OCI-LY1 (cell line): ENCODE measurements at regions not wholly inside any gene's neighbourhood (a gene's known extent, or its start where the extent isn't known, plus 50 kb on each side); places are given as distances from the start of the nearest gene placed in this dataset.
"Not testable (repeated sequence)": the region's sequence is repeated elsewhere in the genome, so short reads cannot be mapped to it uniquely, and the experiment has no call there.

ENCODE experiments used
- H2AFZ ChIP-seq: fragments of 200-600 bp; sonication (generic), shearing (Covaris generic); 2 replicates; pipeline ENCODE4 v1.6.0; 2014; ENCODE audit warnings: antibody characterized with exemption, mild to moderate bottlenecking, low read length
- H3F3A ChIP-seq: fragments of 200-600 bp; sonication (generic), shearing (Covaris generic); 2 replicates; pipeline ENCODE4 v1.6.0; 2014; ENCODE audit warnings: mild to moderate bottlenecking, antibody characterized with exemption, low read length, moderate library complexity; ENCODE audit not compliant: insufficient read depth
- H3K27ac ChIP-seq: fragments of 200-600 bp; sonication (generic); 2 replicates; pipeline ENCODE4 v1.5.1; 2014; ENCODE audit warnings: low read length, mixed run types, mild to moderate bottlenecking, low read depth; ENCODE audit not compliant: poor library complexity, severe bottlenecking
- H3K27me3 ChIP-seq: fragments of 200-600 bp; sonication (generic); 2 replicates; pipeline ENCODE4 v1.6.0; 2014; ENCODE audit warnings: antibody characterized with exemption, mild to moderate bottlenecking, low read length, moderate library complexity; ENCODE audit not compliant: insufficient read depth
- H3K36me3 ChIP-seq: fragments of 200-600 bp; sonication (generic); 2 replicates; pipeline ENCODE4 v1.6.1; 2014; ENCODE audit warnings: mild to moderate bottlenecking, antibody characterized with exemption, low read length, moderate library complexity, mixed read lengths; ENCODE audit not compliant: insufficient read depth
- H3K4me1 ChIP-seq: fragments of 200-600 bp; sonication (generic); 2 replicates; pipeline ENCODE4 v1.5.1; 2014; ENCODE audit warnings: mild to moderate bottlenecking, low read length, moderate library complexity; ENCODE audit not compliant: insufficient read depth, severe bottlenecking
- H3K4me2 ChIP-seq: fragments of 200-600 bp; sonication (generic), shearing (Covaris generic); 2 replicates; pipeline ENCODE4 v1.6.1; 2014; ENCODE audit warnings: low read length
- H3K4me3 ChIP-seq: fragments of 200-600 bp; sonication (generic); 2 replicates; pipeline ENCODE4 v1.5.1; 2014; ENCODE audit warnings: low read length, low read depth, mild to moderate bottlenecking, mixed read lengths; ENCODE audit not compliant: poor library complexity, severe bottlenecking
- H3K79me2 ChIP-seq: fragments of 200-600 bp; shearing (Covaris generic); 2 replicates; pipeline ENCODE4 v1.6.1; 2016; ENCODE audit warnings: mixed run types, low read length, mixed read lengths; ENCODE audit not compliant: insufficient read depth
- H3K9ac ChIP-seq: fragments of 200-600 bp; sonication (generic), shearing (Covaris generic); 2 replicates; pipeline ENCODE4 v1.6.1; 2014; ENCODE audit warnings: mild to moderate bottlenecking, low read length, mixed read lengths
- H3K9me2 ChIP-seq: fragments of 200-600 bp; sonication (generic), shearing (Covaris generic); 2 replicates; pipeline ENCODE4 v1.6.1; 2014; ENCODE audit warnings: low read depth, mild to moderate bottlenecking, low read length, mixed read lengths
- H3K9me3 ChIP-seq: fragments of 200-600 bp; shearing (Covaris generic); 2 replicates; pipeline ENCODE4 v1.6.1; 2014; ENCODE audit warnings: low read length, mixed read lengths
- H4K20me1 ChIP-seq: fragments of 200-600 bp; sonication (generic), shearing (Covaris generic); 2 replicates; pipeline ENCODE4 v1.6.0; 2016; ENCODE audit warnings: mild to moderate bottlenecking, low read length; ENCODE audit not compliant: insufficient read depth
- EZH2 ChIP-seq: fragments of 200-600 bp; sonication (generic), shearing (Covaris generic); IDR thresholded peaks from 2 replicates; pipeline ENCODE4 v1.8.0; 2017; ENCODE audit warnings: borderline replicate concordance, mixed run types, mild to moderate bottlenecking, antibody characterized with exemption, low read length, moderate library complexity, mixed read lengths
- TF ChIP-seq, protein P1 (sequence below): fragments of 200-600 bp; sonication (generic), shearing (Covaris generic); IDR thresholded peaks from 2 replicates; pipeline ENCODE4 v1.5.1; 2017; ENCODE audit warnings: mild to moderate bottlenecking, antibody characterized with exemption, low read length, moderate library complexity, mixed read lengths

DNA sequence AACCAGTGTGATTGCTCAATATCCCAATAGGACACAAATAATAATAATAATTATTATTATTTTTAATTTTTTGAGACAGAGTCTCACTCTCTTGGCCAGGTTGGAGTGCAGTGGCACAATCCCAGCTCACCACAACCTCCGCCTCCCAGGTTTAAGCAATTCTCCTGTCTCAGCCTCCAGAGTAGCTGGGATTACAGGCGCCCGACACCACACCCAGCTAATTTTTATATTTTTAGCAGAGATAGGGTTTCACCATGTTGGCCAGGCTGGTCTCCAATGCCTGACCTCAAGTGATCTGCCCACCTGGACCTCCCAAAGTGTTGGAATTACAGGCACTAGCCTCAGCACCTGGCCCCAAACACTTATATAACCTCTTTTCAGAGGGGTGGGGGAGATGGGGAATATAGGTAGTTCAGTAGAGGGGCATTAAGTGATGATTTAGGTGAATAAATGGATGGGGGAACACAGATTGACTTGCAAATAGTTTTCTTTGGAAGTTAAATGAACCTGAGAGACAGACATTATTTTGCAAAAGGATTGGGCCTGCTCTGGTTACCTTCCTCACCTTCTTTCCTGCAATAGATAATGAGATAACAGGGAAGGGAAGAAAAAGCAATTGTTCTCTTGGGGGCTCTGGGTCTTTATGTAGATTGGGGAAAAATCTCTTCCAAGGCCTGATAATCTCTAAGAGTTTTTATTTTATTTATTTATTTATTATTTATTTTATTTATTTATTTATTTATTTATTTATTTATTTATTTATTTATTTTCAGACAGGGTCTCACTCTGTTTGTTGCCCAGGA is 57.7 kb downstream of the RESF1 start:
- TF ChIP-seq, protein P1, sequence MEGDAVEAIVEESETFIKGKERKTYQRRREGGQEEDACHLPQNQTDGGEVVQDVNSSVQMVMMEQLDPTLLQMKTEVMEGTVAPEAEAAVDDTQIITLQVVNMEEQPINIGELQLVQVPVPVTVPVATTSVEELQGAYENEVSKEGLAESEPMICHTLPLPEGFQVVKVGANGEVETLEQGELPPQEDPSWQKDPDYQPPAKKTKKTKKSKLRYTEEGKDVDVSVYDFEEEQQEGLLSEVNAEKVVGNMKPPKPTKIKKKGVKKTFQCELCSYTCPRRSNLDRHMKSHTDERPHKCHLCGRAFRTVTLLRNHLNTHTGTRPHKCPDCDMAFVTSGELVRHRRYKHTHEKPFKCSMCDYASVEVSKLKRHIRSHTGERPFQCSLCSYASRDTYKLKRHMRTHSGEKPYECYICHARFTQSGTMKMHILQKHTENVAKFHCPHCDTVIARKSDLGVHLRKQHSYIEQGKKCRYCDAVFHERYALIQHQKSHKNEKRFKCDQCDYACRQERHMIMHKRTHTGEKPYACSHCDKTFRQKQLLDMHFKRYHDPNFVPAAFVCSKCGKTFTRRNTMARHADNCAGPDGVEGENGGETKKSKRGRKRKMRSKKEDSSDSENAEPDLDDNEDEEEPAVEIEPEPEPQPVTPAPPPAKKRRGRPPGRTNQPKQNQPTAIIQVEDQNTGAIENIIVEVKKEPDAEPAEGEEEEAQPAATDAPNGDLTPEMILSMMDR = no peak
- no peak for TF ChIP-seq EZH2
- H3K27ac ChIP-seq = no peak overlapping the region
- H4K20me1 ChIP-seq = no peaks in the 10 kb centered on the region
- no peaks in the 10 kb centered on the region for H3K27me3 ChIP-seq
- H3K4me1 ChIP-seq = no peaks in the 10 kb centered on the region
- H3K4me3 ChIP-seq = no peak overlapping the region
- no peaks in the 10 kb centered on the region for H3K9me2 ChIP-seq
- H3F3A ChIP-seq = no peaks in the 10 kb centered on the region; the same call in 1 of the 2 replicates
- H3K36me3 ChIP-seq = no peaks in the 10 kb centered on the region
- H3K4me2 ChIP-seq = no peak overlapping the region
- no peaks in the 10 kb centered on the region for H3K9me3 ChIP-seq
- no peak overlapping the region for H2AFZ ChIP-seq
- H3K9ac ChIP-seq = no peak overlapping the region
- no peaks in the 10 kb centered on the region for H3K79me2 ChIP-seq

DNA sequence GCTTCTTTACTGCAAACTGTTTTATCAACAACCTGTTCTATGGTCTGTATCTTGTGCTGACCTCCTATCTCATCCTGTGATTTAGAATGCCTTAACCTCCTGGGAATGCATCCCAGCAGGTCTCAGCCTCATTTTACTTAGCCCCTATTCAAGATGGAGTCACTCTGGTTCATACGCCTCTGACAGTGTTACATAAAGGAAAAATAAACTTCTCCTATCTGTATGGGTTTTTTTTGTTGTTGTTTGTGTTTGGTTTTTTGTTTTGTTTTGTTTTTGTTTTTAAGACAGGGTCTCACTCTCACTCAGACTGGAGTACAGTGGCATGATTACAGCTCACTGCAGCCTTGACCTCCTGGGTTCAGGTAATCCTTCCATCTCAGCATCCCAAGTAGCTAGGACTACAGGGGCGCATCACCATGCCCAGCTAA is 62.1 kb downstream of the RESF1 start:
- Histone ChIP-seq H3F3A (no peaks in the 10 kb centered on the region; the same call in 1 of the 2 replicates), H3K4me3 (no peak overlapping the region)

DNA sequence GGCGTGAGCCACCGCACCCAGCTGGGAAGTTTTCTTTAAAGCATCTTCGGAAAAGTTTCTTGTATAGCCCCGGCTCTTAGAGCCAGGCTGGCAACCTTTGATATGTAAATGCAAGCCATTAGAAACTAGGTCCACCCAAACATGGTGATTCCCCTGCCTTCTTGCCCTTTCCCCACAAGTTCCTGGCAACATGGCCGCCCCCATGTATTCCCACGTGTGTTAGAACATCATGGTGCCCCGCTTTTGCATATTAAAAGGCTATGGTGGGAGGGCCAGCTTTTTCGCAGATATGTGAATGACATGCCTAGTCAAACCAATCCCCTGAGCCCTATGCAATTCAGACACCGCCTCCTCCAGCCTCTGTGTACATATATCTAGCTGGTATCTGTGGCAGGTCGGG is 63.2 kb downstream of the RESF1 start:
- not testable (repeated sequence) for H4K20me1 ChIP-seq, H3K4me2 ChIP-seq, H3K9me3 ChIP-seq, H3K27me3 ChIP-seq, H3K4me1 ChIP-seq, H3K36me3 ChIP-seq, H3K9ac ChIP-seq, H3K79me2 ChIP-seq, H3K9me2 ChIP-seq, H2AFZ ChIP-seq, H3K27ac ChIP-seq, H3F3A ChIP-seq, H3K4me3 ChIP-seq

More for the DNA sequence above, 62.1 kb downstream of the RESF1 start:
- Histone ChIP-seq H4K20me1 (no peaks in the 10 kb centered on the region), H3K27me3 (no peaks in the 10 kb centered on the region), H3K9ac (no peak overlapping the region), H3K9me2 (no peaks in the 10 kb centered on the region), H3K27ac (no peak overlapping the region), H3K4me1 (peaks cover 8% of the 10 kb centered on the region), H3K4me2 (no peak overlapping the region), H3K9me3 (no peaks in the 10 kb centered on the region), H3K79me2 (no peaks in the 10 kb centered on the region), H2AFZ (no peak overlapping the region), H3K36me3 (no peaks in the 10 kb centered on the region)
- TF ChIP-seq EZH2 = no peak
- TF ChIP-seq, protein P1 = no peak

DNA sequence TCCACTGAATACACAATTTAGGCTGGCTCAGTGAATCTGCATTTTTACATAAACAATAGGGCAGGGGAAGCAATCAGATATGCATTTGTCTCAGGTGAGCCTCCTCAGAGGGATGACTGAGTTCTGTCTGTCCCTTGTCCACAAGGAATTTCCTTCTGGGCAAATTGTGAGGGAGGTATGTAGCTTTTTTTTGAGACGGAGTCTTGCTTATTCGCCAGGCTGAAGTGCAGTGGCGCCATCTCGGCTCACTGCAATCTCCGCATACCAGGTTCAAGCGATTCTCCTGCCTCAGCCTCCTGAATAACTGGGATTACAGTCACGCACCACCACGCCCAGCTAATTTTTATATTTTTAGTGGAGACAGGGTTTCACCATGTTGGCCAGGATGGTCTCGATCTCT is 64.6 kb downstream of the RESF1 start:
- H3K4me1 ChIP-seq = peaks cover 16% of the 10 kb centered on the region
- H3F3A ChIP-seq, H2AFZ ChIP-seq, H3K9me2 ChIP-seq, H3K36me3 ChIP-seq, H3K27me3 ChIP-seq, H3K9ac ChIP-seq, H4K20me1 ChIP-seq, H3K9me3 ChIP-seq, H3K4me3 ChIP-seq, H3K79me2 ChIP-seq, H3K4me2 ChIP-seq, H3K27ac ChIP-seq: not testable (repeated sequence)
